Gastrocnemius medialis (tissue), 4 donors: ENCODE measurements at regions not wholly inside any gene's neighbourhood (a gene's known extent, or its start where the extent isn't known, plus 50 kb on each side); places are given as distances from the start of the nearest gene placed in this dataset.
A peak's percentile ranks its signal among the peaks of the same experiment; 100 is the strongest.

Experiments
- ATAC-seq, 2 donors: fragments of 150-250 bp; one replicate each; pipeline ENCODE4 v1.9.1; 2016
- DNase-seq, 2 donors: peaks; one replicate each; pipeline ENCODE4 v3.0.0-alpha.2; 2019
- H3K27ac ChIP-seq, 4 donors: fragments of 200-600 bp; sonication (generic); 1 replicate in 1 of 4; 2 replicates in 3 of 4; pipeline ENCODE4 v1.5.1; 2016 to 2018; ENCODE audit warnings: mild to moderate bottlenecking in 2 of 4, moderate library complexity in 1 of 4
- H3K27me3 ChIP-seq, 3 donors: fragments of 200-600 bp; sonication (generic) in 2 of 3; 1 replicate in 1 of 3; 2 replicates in 2 of 3; pipeline versions ENCODE4 v1.5.1 to v1.6.0; 2016 to 2019; ENCODE audit warnings: mild to moderate bottlenecking in 1 of 3, moderate library complexity in 1 of 3
- H3K36me3 ChIP-seq, 2 donors: fragments of 200-600 bp; sonication (generic) in 1 of 2; one replicate each; pipeline ENCODE4 v1.5.1; 2017 to 2018
- H3K4me1 ChIP-seq, 2 donors: fragments of 200-600 bp; sonication (generic) in 1 of 2; one replicate each; pipeline ENCODE4 v1.5.1; 2016 to 2017; ENCODE audit warnings: mild to moderate bottlenecking in 2 of 2
- H3K4me3 ChIP-seq, 4 donors: fragments of 200-600 bp; sonication (generic) in 3 of 4; 1 replicate in 1 of 4; 2 replicates in 3 of 4; pipeline ENCODE4 v1.5.1; 2016 to 2019; ENCODE audit warnings: mild to moderate bottlenecking in 2 of 4
- H3K9me3 ChIP-seq, 3 donors: fragments of 200-600 bp; sonication (generic) in 2 of 3; 1 replicate in 1 of 3; 2 replicates in 2 of 3; pipeline ENCODE4 v1.5.1; 2016 to 2019
- CTCF ChIP-seq, 5 experiments: fragments of 450-650 bp in 3 of 5; fragments of 200-600 bp in 2 of 5; sonication (generic) in 2 of 5; IDR thresholded peaks in 4 of 5; conservative IDR thresholded peaks in 1 of 5; 1 replicate in 4 of 5; 2 replicates in 1 of 5; pipeline ENCODE4 v1.5.1; 2016 to 2019; ENCODE audit warnings: antibody characterized with exemption in 5 of 5, mild to moderate bottlenecking in 3 of 5, moderate library complexity in 3 of 5
- POLR2A ChIP-seq, 2 donors: fragments of 450-650 bp; IDR thresholded peaks; one replicate each; pipeline ENCODE4 v1.6.1; 2017; ENCODE audit warnings: antibody characterized with exemption in 2 of 2, mild to moderate bottlenecking in 2 of 2, moderate library complexity in 2 of 2
- in situ Hi-C, 4 donors: fragments of 200-750 bp; cut with MboI; loops; one replicate each; pipeline versions ENCODE4 v1.15.0 to v1.8.0; 2017; ENCODE audit warnings: low sequenced_read_pairs in 4 of 4
- intact Hi-C: fragments of 100-400 bp; cut with DNase I; formaldehyde crosslinking; loops from one replicate; pipeline ENCODE4 v1.15.1; 2023; ENCODE audit warnings: low total_unique reads

GRCh38 chr10:55446441-55447002 lies 645.5 kb upstream of the PCDH15 start:
- Histone ChIP-seq H3K27me3 (no peaks in the 10 kb centered on the region), H3K36me3 (no peaks in the 10 kb centered on the region), H3K9me3 (no peaks in the 10 kb centered on the region), H3K4me3 (no peak overlapping the region), H3K27ac (no peak overlapping the region), H3K4me1 (no peaks in the 10 kb centered on the region)
- no peak for DNase-seq
- intact Hi-C loops, result no loop called here
- TF ChIP-seq CTCF (IDR thresholded peaks at IDR 0.05 in 4 of 5, conservative IDR thresholded peaks at IDR 0.05 in 1 of 5), result no peak
- no peak for TF ChIP-seq POLR2A (IDR thresholded peaks at IDR 0.05)
- in situ Hi-C loops, result no loop called here
- no peak for ATAC-seq

DNA sequence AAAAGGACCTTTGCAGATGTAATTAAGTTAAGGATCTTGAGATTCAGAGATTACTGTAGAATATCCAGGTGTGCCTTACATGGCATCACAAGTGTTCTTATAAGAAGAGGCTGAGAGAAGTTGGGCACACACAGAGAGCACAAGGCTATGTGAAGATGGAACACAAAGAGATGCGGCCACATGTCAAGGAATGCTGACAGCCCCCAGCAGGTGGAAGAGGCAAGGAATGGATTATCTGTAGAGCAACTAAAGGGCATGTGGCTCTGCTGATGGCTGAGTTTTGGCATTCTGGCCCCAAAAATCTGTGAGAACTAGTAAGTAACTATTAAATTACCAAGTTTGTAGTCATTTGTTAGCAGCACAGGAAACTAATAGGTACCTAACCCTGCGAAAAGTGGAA lies 640.7 kb upstream of the PCDH15 start:
- in situ Hi-C loops, result no loop called here
- TF ChIP-seq CTCF (IDR thresholded peaks at IDR 0.05 in 4 of 5, conservative IDR thresholded peaks at IDR 0.05 in 1 of 5) (no peak), POLR2A (IDR thresholded peaks at IDR 0.05) (no peak)
- no peak for DNase-seq
- no peaks in the 10 kb centered on the region for H3K9me3 ChIP-seq
- intact Hi-C loops, result no loop called here
- no peak overlapping the region for H3K27ac ChIP-seq
- H3K4me1 ChIP-seq, result no peaks in the 10 kb centered on the region
- no peak for ATAC-seq
- H3K27me3 ChIP-seq, result no peaks in the 10 kb centered on the region
- no peak overlapping the region for H3K4me3 ChIP-seq
- H3K36me3 ChIP-seq, result no peaks in the 10 kb centered on the region

GRCh38 chr10:55426138-55426537 lies 625.1 kb upstream of the PCDH15 start:
- no peaks in the 10 kb centered on the region for H3K36me3 ChIP-seq
- H3K27ac ChIP-seq, result no peak overlapping the region
- TF ChIP-seq CTCF (IDR thresholded peaks at IDR 0.05 in 4 of 5, conservative IDR thresholded peaks at IDR 0.05 in 1 of 5) (no peak), POLR2A (IDR thresholded peaks at IDR 0.05) (no peak)
- no peaks in the 10 kb centered on the region for H3K9me3 ChIP-seq
- H3K27me3 ChIP-seq, result no peaks in the 10 kb centered on the region
- in situ Hi-C loops (no loop called here), intact Hi-C loops (no loop called here)
- no peaks in the 10 kb centered on the region for H3K4me1 ChIP-seq
- H3K4me3 ChIP-seq, result no peak overlapping the region
- DNase-seq (no peak), ATAC-seq (no peak)

- Histone ChIP-seq H3K9me3 (no peaks in the 10 kb centered on the region), H3K27me3 (no peaks in the 10 kb centered on the region), H3K4me3 (peak overlapping the region in 3 of 4 donors; percentile 15 to 19 (median 15)), H3K27ac (peak overlapping the region; percentile 21 to 57 (median 47)), H3K4me1 (peaks cover 0 to 12% of the 10 kb centered on the region in 2 donors), H3K36me3 (no peaks in the 10 kb centered on the region)
- DNase-seq (peak; percentile 11 to 22), ATAC-seq (peak; percentile 93 to 94)
- in situ Hi-C loops (no loop called here), intact Hi-C loops (no loop called here)
- peak in 1 of 5 experiments; percentile 34 for TF ChIP-seq CTCF (IDR thresholded peaks at IDR 0.05 in 4 of 5, conservative IDR thresholded peaks at IDR 0.05 in 1 of 5)
- TF ChIP-seq POLR2A (IDR thresholded peaks at IDR 0.05), result no peak
These were observed 609.4 kb upstream of the PCDH15 start for GRCh38 chr10:55410415-55410885.

- Histone ChIP-seq H3K4me3 (no peak overlapping the region), H3K27ac (no peak overlapping the region), H3K4me1 (no peaks in the 10 kb centered on the region), H3K36me3 (no peaks in the 10 kb centered on the region), H3K9me3 (no peaks in the 10 kb centered on the region), H3K27me3 (no peaks in the 10 kb centered on the region)
- in situ Hi-C loops (no loop called here), intact Hi-C loops (no loop called here)
- ATAC-seq, result no peak
- no peak for DNase-seq
- TF ChIP-seq CTCF (IDR thresholded peaks at IDR 0.05 in 4 of 5, conservative IDR thresholded peaks at IDR 0.05 in 1 of 5) (no peak), POLR2A (IDR thresholded peaks at IDR 0.05) (no peak)
These were observed 603.1 kb upstream of the PCDH15 start for GRCh38 chr10:55404094-55404493.
